DMS79 treated with DMSO at 0.1 percent for 48 hours (cell line): ENCODE measurements at regions not wholly inside any gene's neighbourhood (a gene's known extent, or its start where the extent isn't known, plus 50 kb on each side); places are given as distances from the start of the nearest gene placed in this dataset.
"Not testable (repeated sequence)": the region's sequence is repeated elsewhere in the genome, so short reads cannot be mapped to it uniquely, and the experiment has no call there.

Experiments
- DNase-seq: peaks from one replicate; lab custom pipeline; 2025; lab: John Stamatoyannopoulos, UW

DNA sequence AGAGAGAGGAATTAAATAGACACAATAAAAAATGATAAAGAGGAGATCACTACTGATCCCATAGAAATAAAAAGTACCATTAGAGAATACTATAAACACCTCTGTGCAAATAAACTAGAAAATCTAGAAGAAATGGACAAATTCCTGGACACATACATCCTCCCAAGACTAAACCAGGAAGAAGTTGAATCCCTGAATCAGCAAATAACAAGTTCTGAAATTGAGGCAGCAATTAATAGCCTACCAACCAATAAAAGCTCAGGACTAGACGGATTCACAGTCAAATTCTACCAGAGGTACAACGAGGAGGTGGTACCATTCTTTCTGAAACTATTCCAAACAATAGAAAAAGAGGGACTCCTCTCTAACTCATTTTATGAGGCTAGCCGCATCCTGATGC is 862.7 kb upstream of the NRXN1 start:
- DNase-seq: not testable (repeated sequence)

DNA sequence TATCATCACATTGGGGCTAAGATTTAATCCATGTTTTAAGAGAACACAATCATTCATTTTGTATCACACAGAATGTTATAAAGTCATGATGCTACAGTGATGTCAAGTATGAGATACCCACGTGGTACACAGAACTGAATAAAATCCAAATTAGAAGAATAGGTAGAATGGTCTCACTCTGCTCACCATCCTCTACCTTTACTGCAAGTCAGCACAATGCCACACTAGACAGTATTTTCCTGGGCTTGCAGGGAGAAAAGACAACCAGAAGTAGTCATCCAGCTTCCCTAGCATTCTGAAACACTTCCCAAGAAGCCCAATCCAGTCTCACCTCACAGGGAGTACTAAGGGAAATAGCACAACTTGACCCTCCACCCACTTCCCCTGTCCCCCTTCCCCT is 856.2 kb upstream of the NRXN1 start:
- no peak for DNase-seq

DNA sequence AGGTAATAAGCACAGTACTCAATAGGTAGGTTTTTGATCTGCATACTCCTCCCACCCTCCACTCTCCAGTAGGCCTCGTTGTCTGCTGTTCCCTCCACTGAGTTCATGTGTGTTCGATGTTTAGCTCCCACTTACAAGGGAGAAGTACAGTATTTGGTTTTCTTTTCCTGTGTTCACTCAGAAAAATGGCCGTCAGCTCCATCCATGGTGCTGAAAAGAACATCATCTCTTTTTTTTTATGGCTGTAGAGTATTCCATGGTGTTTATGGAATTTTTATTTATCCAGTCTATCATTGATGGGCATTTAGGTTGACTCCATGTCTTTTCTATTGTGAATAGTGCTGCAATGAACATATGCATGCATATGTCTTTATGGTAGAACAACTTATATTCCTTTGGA is 849.7 kb upstream of the NRXN1 start:
- DNase-seq: no peak

DNA sequence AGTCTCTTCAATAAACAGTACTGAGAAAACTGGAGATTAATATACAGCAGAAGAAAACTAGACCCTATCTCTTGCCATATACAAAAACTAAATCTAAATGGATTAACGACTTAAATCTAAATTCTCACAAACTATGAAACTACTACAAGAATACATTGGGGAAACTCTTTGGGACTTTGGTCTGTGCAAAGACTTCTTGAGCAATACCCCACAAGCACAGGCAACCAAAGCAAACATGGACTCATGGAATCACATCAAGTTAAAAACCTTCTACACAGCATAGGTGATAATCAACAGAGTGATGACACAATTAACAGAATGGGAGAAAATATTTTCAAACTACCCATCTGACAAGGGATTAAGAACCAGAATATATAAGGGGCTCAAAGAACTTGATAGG is 848.2 kb upstream of the NRXN1 start:
- no peak for DNase-seq

DNA sequence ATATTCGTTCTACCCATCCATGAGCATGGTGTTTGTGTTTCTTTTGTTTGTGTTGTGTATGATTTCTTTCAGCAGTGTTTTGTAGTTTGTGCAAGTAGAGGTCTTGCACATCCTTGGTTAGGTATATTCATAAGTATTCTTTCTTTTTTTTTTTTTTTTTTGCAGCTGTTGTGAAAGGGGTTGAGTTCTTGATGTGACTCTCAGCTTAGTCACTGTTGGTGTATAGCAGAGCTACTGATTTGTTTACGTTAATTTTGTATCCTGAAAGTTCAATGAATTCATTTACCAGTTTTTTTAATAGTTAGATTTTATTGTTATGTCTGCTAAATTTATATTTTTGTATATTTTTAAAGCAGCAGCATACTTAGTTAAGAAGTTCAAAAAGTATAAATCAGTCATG is 834.4 kb upstream of the NRXN1 start:
- DNase-seq: no peak

DNA sequence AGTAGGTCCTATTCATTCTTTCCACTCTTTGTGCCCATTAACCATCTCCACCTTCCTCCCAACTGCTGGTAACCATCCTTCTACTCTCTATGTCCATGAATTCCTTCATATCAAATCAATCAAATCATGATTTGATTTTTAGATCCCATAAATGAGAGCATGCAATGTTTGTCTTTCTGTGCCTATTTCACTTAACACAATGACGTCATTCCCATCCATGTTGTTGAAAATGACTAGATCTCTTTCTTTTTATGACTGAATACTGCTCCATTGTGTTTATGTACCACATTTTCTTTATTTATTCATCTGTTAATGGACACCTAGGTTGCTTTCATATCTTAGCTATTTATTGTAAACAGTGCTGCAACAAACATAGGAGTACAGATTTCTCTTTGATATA is 827.3 kb upstream of the NRXN1 start:
- DNase-seq: no peak

DNA sequence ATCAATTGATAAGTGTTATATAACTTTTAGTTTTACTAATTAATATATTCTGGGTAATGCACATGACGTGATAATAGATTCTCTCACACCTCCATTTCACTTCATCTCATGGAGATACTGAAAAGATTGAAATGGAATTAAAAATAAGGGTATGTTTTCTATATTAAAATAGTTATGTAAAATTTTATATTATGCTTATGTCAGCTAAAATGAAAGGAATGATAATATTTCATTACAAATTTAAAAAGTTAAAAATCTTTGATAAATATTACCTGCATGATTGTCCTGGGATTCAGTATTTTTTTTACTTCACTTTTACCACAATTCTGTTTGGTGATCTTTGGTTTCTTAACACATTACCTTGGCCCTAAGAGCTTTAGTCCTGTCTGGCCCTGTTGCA is 823.8 kb upstream of the NRXN1 start:
- DNase-seq: no peak

DNA sequence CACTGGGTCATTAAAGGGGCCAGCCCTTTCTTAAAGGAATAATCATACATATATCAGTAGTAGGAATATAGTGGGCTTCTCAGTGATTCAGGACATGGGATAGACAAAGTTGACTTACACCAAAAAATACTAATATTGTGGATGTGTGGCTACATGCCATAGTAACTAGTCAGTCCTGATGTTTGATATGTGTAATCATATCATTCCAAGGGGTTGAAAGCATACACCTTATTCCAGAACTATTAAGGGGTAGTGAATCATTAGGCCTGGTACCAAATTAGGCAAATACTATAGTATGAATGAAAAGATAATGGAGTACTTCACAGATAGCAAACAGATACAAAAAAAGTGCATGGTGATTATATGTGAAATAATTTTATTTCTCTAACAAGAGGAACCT is 814.9 kb upstream of the NRXN1 start:
- no peak for DNase-seq

DNA sequence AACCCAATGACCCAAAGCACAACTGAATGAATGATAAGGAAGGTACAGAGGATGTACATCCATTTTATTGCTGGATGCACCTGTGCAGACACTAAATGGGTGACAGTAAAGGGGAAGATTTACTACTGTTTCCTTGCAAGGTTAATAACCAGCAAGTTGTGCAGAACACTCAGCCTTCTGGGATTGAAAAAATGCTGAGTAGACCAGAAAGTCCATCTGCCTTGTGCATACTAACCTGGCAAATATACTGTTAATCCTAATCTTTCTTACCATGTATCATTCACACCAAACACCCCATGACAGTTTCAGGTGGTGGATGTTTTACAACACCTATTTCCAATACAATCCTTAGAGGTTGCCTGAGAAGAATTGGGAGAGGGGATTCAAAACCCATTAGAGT is 814.1 kb upstream of the NRXN1 start:
- no peak for DNase-seq

DNA sequence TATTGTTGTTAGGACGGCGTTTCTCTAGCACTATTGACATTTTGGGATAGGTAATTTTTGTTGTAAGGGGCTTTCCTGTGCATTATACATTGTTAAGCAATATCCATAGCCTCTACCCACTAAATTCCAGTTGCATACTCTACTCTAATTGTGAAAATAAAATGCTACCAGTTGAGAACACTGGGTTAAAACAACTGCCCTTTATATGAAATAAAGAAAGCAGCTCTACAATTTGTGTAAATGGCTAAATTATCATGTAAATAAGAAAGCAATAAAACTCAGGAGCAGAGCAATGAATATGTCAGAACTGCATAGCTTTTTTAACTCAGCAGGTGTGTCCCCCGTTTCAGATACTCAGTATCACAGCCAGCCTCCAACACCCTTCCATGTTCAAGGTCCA is 812.7 kb upstream of the NRXN1 start:
- no peak for DNase-seq

DNA sequence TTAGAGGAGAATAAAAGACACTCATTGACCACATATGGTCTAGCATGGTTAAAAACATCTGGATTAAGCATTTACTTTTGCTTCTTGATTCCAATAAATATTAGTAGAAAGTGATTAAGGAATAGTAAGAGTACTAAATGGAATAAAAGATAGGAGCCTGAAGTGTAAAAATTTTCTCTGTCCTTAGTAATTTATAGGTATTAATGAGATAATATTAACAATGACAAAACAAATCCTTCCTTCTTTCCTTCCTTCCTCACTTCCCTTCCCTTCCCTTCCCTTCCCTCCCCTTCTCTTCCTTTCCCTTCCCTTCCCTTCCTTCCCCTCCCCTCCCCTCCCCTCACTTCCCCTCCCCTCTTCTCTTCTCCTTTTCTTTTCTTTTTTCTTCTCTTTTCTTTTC is 797.5 kb upstream of the NRXN1 start:
- DNase-seq: no peak

DNA sequence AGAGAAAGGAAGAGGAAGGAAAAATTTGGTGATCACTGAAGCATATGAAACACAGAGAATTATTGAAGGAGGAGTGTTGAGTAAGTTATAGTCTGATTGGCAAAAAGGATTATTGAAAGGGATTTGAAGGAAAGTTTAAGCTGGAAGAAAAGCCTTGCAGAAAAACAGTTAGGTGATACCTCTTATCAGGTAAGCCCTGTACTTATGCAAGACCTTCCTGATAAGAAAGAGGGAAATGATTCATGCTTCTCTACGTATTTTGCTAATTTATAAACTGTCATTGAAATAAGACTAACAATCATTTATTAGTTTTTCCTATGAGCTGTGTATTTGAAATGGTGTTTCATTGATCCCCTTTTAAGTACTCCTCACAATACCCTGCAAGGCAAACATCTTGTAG is 793.9 kb upstream of the NRXN1 start:
- no peak for DNase-seq

DNA sequence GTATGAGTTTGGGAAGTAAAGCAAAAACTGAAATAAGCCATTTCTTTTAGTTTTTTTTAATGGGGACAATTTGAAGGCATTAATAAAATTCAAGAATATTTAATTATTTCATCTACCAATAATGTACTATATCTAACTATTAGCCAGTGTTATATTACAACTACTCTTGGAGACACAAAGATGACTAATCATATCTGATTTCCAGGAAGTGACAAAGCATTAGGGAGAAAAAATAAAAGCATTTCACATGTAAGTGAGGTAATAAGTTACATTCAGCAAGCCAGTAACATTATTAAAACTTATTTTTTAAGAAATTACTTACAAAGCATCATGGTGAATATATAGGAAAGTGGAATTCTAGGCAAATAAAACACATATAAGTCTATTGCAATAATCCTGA is 781.3 kb upstream of the NRXN1 start:
- no peak for DNase-seq

DNA sequence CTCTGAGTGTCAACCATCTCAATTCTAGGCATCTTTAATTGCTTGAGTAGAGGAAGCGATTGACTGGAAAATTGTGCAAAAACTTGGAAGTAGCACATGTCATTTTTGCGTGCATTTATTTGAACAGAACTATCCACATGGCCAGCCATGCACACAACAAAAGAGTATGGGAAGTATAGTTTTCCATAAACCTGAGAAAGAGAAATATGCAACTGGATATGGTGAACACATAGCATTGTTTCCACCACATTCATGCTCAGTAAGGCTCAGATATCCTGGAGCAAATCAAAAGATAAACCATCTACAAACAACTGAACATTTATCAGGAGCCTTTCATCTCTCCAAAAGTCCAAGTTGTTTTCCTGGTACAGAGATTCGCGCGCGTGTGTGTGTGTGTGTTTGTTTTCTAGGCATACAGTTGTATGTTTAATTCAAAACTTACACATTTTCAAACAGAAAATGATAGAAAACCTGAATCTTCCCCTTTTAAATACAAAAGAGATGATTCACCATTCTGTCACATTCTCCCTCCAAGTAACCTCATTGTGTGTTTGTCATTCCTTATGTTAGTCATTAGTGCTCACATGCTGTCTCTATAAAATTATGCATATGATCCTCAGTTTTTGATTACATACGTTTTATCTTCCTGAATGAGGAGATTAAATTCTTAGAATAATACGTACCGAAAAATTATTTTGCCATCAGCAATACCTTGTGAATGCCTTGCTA is 780.4 kb upstream of the NRXN1 start:
- DNase-seq: no peak

DNA sequence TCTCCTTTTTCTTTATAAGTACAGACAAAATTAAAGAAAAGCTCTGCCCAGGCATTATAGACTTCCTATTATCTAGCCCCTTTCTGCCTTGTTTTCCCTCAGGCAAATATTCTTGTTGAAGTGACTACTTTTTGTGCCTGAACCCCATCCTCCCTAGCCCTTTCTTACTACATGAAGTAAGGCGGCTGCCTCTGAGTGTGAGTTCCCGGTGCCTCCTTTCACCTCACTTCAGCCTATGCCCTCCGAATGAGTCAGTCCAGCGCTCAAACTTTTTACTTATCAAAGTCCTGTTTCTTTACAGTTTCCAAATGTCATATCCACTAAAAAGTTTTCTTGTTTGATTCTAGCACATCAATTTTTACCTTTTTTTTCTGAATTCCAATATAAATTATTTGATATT is 778.3 kb upstream of the NRXN1 start:
- DNase-seq: no peak

DNA sequence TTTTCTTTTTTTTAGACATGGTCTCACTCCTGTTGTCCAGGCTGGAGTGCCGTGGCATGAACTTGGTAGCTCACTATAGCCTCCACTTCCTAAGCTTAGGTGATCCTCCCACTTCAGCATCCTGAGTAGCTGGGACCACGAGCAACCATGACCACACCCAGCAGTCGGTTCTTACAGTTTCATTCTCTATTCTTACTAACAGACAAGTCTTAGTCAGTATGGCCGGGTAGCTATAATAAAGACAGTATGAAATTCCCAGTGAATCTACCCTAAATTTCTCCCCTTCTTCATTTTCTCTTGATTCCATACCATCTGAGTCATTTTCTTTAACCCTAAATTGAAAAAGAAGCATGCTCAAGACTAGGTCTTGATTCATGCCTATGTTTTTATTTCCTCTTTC is 775.3 kb upstream of the NRXN1 start:
- DNase-seq: no peak

DNA sequence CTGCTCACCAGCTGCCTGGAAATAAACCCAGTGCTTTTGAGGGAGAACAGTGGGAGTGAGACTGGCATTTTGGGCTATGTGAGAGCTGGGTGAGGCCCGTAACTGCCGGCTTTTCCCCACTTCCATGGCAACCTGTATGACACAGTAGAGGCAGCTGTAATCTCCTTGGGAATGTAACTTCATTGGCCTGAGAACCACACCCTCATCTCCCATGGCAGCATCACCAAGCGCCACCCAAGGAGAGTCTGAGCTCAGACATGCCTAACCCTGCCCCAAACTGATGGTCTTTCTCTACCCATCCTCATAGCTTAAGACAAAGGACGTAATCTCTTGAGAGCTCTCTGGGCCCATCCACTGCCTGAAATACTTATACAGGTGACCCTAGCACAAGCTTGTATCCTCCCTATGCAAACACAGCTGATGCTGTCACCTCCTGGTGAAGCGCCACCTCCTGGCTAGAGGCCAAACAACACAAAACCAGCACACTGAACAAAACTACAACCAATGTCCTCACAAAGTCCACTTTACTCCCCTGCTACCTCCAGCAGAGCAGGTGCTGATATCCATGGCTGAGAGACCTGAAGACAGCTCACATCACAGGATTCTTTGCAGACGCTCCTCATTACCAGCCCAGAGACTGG is 763.4 kb upstream of the NRXN1 start:
- no peak for DNase-seq

DNA sequence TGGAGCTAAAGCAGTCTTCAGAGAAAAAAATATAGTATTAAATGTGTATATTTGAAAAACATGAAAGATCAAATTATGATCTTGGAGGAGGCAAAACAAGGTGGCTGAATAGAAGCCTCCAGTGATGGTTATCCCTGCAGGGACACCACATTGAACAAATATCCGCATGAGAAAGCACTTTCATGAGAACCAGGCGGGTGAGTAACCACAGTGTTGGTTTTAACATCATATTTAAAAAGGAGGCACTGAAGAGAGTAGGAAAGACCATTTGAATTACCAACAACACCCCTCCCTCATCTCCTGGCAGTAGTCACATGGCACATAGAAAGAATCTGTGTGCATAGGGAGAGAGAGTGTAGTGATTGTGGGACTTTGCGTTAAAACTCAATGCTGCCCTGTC is 759.6 kb upstream of the NRXN1 start:
- DNase-seq: no peak

DNA sequence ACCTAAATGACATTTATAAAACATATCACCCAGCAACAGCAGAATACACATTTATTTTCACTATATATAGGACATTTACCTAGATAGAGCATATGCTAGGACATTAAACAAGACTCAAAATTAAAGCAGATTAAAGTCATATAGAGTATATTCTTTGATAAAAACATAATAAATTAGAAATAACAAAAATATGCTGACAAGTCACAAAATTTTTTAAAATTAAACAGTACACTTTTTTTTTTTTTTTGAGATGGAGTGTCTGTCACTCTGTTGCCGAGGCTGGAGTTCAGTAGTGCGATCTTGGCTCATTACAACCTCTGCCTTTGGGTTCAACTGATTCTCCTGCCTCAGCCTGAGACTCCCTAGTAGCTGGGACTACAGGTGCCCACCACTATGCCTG is 758.9 kb upstream of the NRXN1 start:
- DNase-seq: no peak

DNA sequence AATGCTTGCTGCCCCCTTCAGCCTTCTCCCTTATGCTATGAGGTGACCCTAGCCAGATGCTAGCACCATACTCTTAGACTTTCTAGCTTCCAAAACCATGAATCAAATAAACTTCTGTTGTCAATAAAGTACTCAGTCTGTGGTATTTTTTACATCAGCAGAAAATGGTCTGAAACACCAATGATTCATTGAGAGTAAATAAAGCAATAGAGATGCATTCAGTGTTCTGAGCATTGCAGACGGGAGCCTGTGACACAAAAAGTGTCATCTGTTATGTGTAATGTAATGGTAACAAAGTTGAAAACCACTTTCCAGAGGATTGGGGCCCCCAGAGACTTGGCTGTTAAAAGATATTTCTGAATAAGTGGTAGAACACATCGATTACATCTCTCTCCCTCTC is 758.0 kb upstream of the NRXN1 start:
- DNase-seq: no peak

DNA sequence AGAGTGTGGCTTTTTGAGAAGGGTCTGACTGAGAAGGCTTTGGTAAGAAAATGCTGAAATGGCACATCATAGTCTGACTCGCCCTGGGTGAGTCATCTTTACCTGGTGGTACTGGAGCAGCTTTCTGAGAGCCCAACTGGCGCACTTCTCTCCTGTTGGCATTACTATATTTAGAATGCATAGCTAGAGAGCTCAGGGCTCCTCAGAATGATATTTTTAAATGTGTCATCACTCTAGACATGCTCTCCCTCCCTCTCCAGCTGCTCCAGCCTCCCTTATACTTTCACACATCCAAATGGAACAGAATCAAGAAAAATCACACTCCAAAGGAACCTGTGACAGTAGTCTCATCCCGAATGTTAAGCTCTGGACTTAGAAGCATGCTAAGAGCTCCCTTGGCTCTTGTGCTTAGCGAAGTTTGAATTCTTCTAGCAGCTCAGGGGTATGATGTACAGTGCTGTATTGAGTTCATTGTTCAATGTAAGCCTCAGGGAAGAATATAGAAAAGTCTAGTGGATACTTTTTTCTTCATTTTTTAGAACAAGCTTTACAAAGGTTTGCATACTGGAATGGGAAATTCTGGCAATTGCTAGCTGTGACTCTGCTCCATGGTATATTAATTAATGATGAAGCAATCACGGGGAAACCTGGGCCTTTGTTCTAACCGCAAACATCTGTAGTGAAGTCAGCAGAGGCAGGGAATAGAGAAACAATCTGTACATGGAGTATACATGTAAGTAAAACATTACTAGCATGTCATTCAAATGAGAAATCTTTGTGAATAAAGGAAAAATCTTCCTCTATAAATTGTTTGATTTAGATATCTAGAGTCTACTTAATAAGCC is 751.2 kb upstream of the NRXN1 start:
- no peak for DNase-seq

DNA sequence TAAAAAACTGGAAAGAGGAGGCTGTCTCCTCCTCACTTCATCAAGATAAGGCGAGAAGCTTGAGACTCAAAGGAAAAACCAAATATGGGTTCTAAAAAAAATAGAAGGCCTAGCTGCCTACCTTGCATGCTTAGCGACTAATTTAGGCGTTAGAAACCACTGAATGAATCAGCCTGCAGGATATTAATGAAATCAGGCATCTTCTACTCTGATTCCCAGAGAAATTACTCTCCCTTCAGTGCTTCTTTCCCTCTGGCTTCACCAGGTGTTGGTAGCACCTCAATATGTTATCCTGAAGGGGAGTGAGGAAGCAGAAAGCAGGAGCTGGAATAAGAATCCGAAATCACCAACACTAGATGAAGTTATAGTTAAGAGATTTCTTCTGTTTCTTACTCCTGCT is 749.8 kb upstream of the NRXN1 start:
- DNase-seq: no peak

DNA sequence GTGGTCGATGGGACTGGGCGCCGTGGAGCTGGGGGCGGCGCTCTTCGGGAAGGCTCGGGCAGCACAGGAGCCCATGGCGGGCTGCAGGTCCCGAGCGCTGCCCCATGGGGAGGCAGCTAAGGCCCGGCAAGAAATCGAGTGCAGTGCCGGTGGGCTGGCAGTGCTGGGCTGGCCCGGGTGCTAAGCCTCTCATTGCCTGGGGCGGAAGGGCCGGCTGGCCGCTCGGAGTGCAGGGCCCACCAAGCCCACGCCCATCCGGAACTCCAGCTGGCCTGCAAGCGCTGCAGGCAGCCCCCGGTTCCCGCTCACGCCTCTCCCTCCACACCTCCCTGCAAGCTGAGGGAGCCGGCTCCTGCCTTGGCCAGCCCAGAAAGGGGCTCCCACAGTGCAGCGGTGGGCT is 748.4 kb upstream of the NRXN1 start:
- DNase-seq: no peak
